Suprapubic skin (tissue), 3 donors: ENCODE measurements at regions not wholly inside any gene's neighbourhood (a gene's known extent, or its start where the extent isn't known, plus 50 kb on each side); places are given as distances from the start of the nearest gene placed in this dataset.

Source experiments
- CTCF ChIP-seq, 2 donors: fragments of 200-600 bp in 1 of 2; fragments of 450-650 bp in 1 of 2; sonication (generic) in 1 of 2; IDR thresholded peaks; one replicate each; pipeline ENCODE4 v1.5.1; 2016 to 2019; ENCODE audit warnings: antibody characterized with exemption in 2 of 2, mild to moderate bottlenecking in 1 of 2, moderate library complexity in 1 of 2
- POLR2A ChIP-seq, 2 donors: fragments of 450-650 bp; IDR thresholded peaks; one replicate each; pipeline ENCODE4 v1.6.1; 2017; ENCODE audit warnings: antibody characterized with exemption in 2 of 2, mild to moderate bottlenecking in 2 of 2, moderate library complexity in 2 of 2

- no peak for TF ChIP-seq CTCF (IDR thresholded peaks at IDR 0.05)
- no peak for TF ChIP-seq POLR2A (IDR thresholded peaks at IDR 0.05)
These were observed 195.4 kb downstream of the TBX18 start for GRCh38 chr6:84568971-84569370.
